HEK293 (cell line): ENCODE measurements at regions not wholly inside any gene's neighbourhood (a gene's known extent, or its start where the extent isn't known, plus 50 kb on each side); places are given as distances from the start of the nearest gene placed in this dataset.

Source experiments
- CTCF ChIA-PET: fragments of 350-600 bp; formaldehyde crosslinking; extraction: SDS; loops from one replicate; lab custom pipeline; 2021; ENCODE audit warnings: antibody characterized with exemption; lab: Yijun Ruan, JAX
- POLR2A ChIA-PET: fragments of 300-600 bp; formaldehyde crosslinking; extraction: SDS; loops from one replicate; lab custom pipeline; 2020; ENCODE audit warnings: antibody characterized with exemption, inconsistent platforms; lab: Yijun Ruan, JAX
- H3K27ac ChIP-seq: fragments of 200-500 bp; sonication (Bioruptor generic); 2 replicates; pipeline ENCODE4 v1.5.1; 2014; ENCODE audit warnings: low read depth, low read length, control low read depth, inconsistent platforms; ENCODE audit errors: extremely low read depth
- H3K36me3 ChIP-seq, 2 experiments: fragments of 200-500 bp in 1 of 2; sonication (Bioruptor generic) in 1 of 2; 1 replicate in 1 of 2; 2 replicates in 1 of 2; pipeline ENCODE4 v1.5.1; 2014 to 2017; ENCODE audit warnings: inconsistent platforms in 2 of 2, low read length in 2 of 2; ENCODE audit not compliant: control insufficient read depth in 2 of 2, insufficient read depth in 1 of 2
- H3K4me1 ChIP-seq: fragments of 200-500 bp; sonication (Bioruptor generic); 2 replicates; pipeline ENCODE4 v1.5.1; 2014; ENCODE audit warnings: mild to moderate bottlenecking, low read length, inconsistent platforms; ENCODE audit not compliant: control insufficient read depth, insufficient read depth
- H3K4me3 ChIP-seq: 2 replicates; pipeline ENCODE4 v1.5.1; 2011; ENCODE audit warnings: low read depth, mild to moderate bottlenecking, control low read depth, low read length, moderate library complexity
- H3K9me3 ChIP-seq: fragments of 200-500 bp; sonication (Bioruptor generic); 2 replicates; pipeline ENCODE4 v1.5.1; 2014; ENCODE audit warnings: low read depth, low read length, inconsistent platforms; ENCODE audit not compliant: control insufficient read depth, insufficient read depth
- CTCF ChIP-seq: fragments of 450-650 bp; formaldehyde crosslinking; IDR thresholded peaks from 2 replicates; pipeline ENCODE4 v1.5.1; 2016; ENCODE audit warnings: missing biosample characterization, missing genetic modification characterization
- OSR2 ChIP-seq: fragments of 450-650 bp; formaldehyde crosslinking; IDR thresholded peaks from 2 replicates; pipeline ENCODE4 v1.5.1; 2016; ENCODE audit warnings: missing biosample characterization, missing genetic modification characterization
- PATZ1 ChIP-seq: fragments of 450-650 bp; formaldehyde crosslinking; IDR thresholded peaks from 2 replicates; pipeline ENCODE4 v1.5.1; 2016; ENCODE audit warnings: missing biosample characterization, missing genetic modification characterization
- SCRT2 ChIP-seq: fragments of 450-650 bp; formaldehyde crosslinking; IDR thresholded peaks from 2 replicates; pipeline ENCODE4 v1.5.1; 2016; ENCODE audit warnings: missing biosample characterization, missing genetic modification characterization
- SETDB1 ChIP-seq: IDR thresholded peaks from one replicate; pipeline ENCODE4 v1.6.1; 2017; ENCODE audit warnings: mild to moderate bottlenecking, low read length, moderate library complexity, mixed read lengths; ENCODE audit not compliant: insufficient read length
- ZBTB26 ChIP-seq: fragments of 450-650 bp; formaldehyde crosslinking; optimal IDR thresholded peaks from 2 replicates; pipeline ENCODE3; 2016; ENCODE audit warnings: missing biosample characterization, mild to moderate bottlenecking, missing genetic modification characterization
- ZFP41 ChIP-seq: fragments of 450-650 bp; formaldehyde crosslinking; IDR thresholded peaks from 2 replicates; pipeline ENCODE4 v1.5.1; 2016; ENCODE audit warnings: missing biosample characterization, missing genetic modification characterization, borderline replicate concordance
- ZNF202 ChIP-seq: fragments of 450-650 bp; formaldehyde crosslinking; IDR thresholded peaks from 2 replicates; pipeline ENCODE4 v1.5.1; 2016; ENCODE audit warnings: missing biosample characterization, missing genetic modification characterization, borderline replicate concordance
- ZNF280C ChIP-seq: fragments of 450-650 bp; formaldehyde crosslinking; IDR thresholded peaks from 2 replicates; pipeline ENCODE4 v1.5.1; 2016; ENCODE audit warnings: missing biosample characterization, missing genetic modification characterization
- ZNF549 ChIP-seq: fragments of 450-650 bp; IDR thresholded peaks from 2 replicates; pipeline ENCODE4 v1.5.1; 2018; ENCODE audit warnings: missing biosample characterization, missing genetic modification characterization, mild to moderate bottlenecking, inconsistent platforms, moderate library complexity
- ZNF555 ChIP-seq: fragments of 450-650 bp; formaldehyde crosslinking; conservative IDR thresholded peaks from 2 replicates; pipeline ENCODE4 v1.5.1; 2017; ENCODE audit warnings: missing biosample characterization, mild to moderate bottlenecking, missing genetic modification characterization, inconsistent platforms
- ZNF677 ChIP-seq: fragments of 450-650 bp; IDR thresholded peaks from 2 replicates; pipeline ENCODE4 v1.5.0; 2018; ENCODE audit warnings: missing biosample characterization, mild to moderate bottlenecking, missing genetic modification characterization, moderate library complexity
- ZNF792 ChIP-seq: fragments of 450-650 bp; formaldehyde crosslinking; IDR thresholded peaks from 2 replicates; pipeline ENCODE4 v1.5.1; 2016; ENCODE audit warnings: missing biosample characterization, missing genetic modification characterization

GRCh38 chr5:135218790-135219568, 180.1 kb downstream of the MACROH2A1 start:
- Histone ChIP-seq H3K36me3 (no peaks in the 10 kb centered on the region), H3K4me1 (no peaks in the 10 kb centered on the region), H3K4me3 (no peak overlapping the region), H3K9me3 (no peaks in the 10 kb centered on the region), H3K27ac (no peak overlapping the region)
- POLR2A ChIA-PET, result no interaction called here
- TF ChIP-seq ZNF280C (tag by site-specific recombination), result no peak
- TF ChIP-seq ZFP41 (tag by site-specific recombination), result no peak
- TF ChIP-seq ZNF792, result no peak
- TF ChIP-seq ZNF677 (tag by site-specific recombination), result no peak
- TF ChIP-seq ZNF549, result no peak
- CTCF ChIA-PET, result interaction anchor here (0.6 to 1.7 kb wide), 3 partner anchors 10 to 1795 kb away, joined by 3 to 6 read pairs (median 5); no protein-coding TSS in a partner anchor

GRCh38 chr5:135218486-135218755, 180.6 kb downstream of the MACROH2A1 start:
- H3K4me1 ChIP-seq, result no peaks in the 10 kb centered on the region
- POLR2A ChIA-PET, result no interaction called here
- no peak overlapping the region for H3K4me3 ChIP-seq
- H3K27ac ChIP-seq, result no peak overlapping the region
- H3K36me3 ChIP-seq, result no peaks in the 10 kb centered on the region
- H3K9me3 ChIP-seq, result no peaks in the 10 kb centered on the region
- CTCF ChIA-PET, result interaction anchor here (0.6 to 1.7 kb wide), 3 partner anchors 15 to 234 kb away, joined by 6 read pairs; no protein-coding TSS in a partner anchor
- no peak for TF ChIP-seq CTCF (tag by site-specific recombination)
- no peak for TF ChIP-seq ZNF202 (tag by site-specific recombination)
- no peak for TF ChIP-seq ZBTB26 (tag by site-specific recombination)
- TF ChIP-seq SETDB1, result no peak
- TF ChIP-seq OSR2 (tag by site-specific recombination), result no peak
- no peak for TF ChIP-seq SCRT2 (tag by site-specific recombination)
- no peak for TF ChIP-seq ZNF555 (tag by site-specific recombination)
- TF ChIP-seq PATZ1 (tag by site-specific recombination), result no peak
